HepG2 (cell line): ENCODE measurements at regions not wholly inside any gene's neighbourhood (a gene's known extent, or its start where the extent isn't known, plus 50 kb on each side); places are given as distances from the start of the nearest gene placed in this dataset.

ENCODE experiments used
- ATAC-seq: fragments of 200-7000 bp; cut with Tn5 transposase; 3 replicates; pipeline ENCODE4 v1.9.1; 2020; ENCODE audit warnings: mild to moderate bottlenecking, moderate library complexity
- BruUV-seq: library from RNA; stranded (reverse); fragments of 400-500 nt; replicated peaks from 2 replicates; lab custom pipeline; 2021; lab: Mats Ljungman, UMichigan
- CTCF ChIA-PET: fragments of 300-600 bp; formaldehyde crosslinking; extraction: SDS; loops from one replicate; lab custom pipeline; 2021; ENCODE audit warnings: low total read pairs, inconsistent platforms, low intra/inter-chr PET ratio; lab: Yijun Ruan, JAX
- POLR2A ChIA-PET: fragments of 350-600 bp; sonication (Branson Sonifier 250); formaldehyde crosslinking; loops from one replicate; lab custom pipeline; 2020; ENCODE audit warnings: antibody characterized with exemption, inconsistent platforms; lab: Yijun Ruan, JAX
- DNase-seq: peaks from one replicate; pipeline ENCODE4 v3.0.0-alpha.2; 2015; ENCODE audit warnings: low spot score
- FAIRE-seq: peaks from 3 replicates; lab custom pipeline; 2011; peaks lifted over from hg19 to GRCh38; lab: Jason Lieb, UNC
- H2AFZ ChIP-seq: one replicate; pipeline ENCODE4 v1.6.1; 2011; ENCODE audit warnings: low read length, inconsistent platforms
- H3K27ac ChIP-seq: fragments of 300-600 bp; 3 replicates; pipeline ENCODE4 v1.8.0; 2011; ENCODE audit warnings: mixed run types, mild to moderate bottlenecking, mixed read lengths, low read length, inconsistent platforms; ENCODE audit not compliant: insufficient read depth; ENCODE audit errors: extremely low read length
- H3K27me3 ChIP-seq, 2 experiments: fragments of 200-600 bp in 1 of 2; 2 replicates in 1 of 2; 3 replicates in 1 of 2; pipeline versions ENCODE4 v1.6.0 to v1.8.0; 2011; ENCODE audit warnings: low read length in 2 of 2, mild to moderate bottlenecking in 2 of 2, moderate library complexity in 2 of 2, inconsistent platforms in 1 of 2; ENCODE audit not compliant: insufficient read depth in 2 of 2, control insufficient read depth in 1 of 2
- H3K36me3 ChIP-seq, 2 experiments: fragments of 200-600 bp in 1 of 2; replicated peaks in 1 of 2; 2 replicates in 1 of 2; 3 replicates in 1 of 2; pipeline versions ENCODE4 v1.5.1 to v1.8.0; 2011; ENCODE audit warnings: low read length in 2 of 2, inconsistent platforms in 1 of 2; ENCODE audit not compliant: insufficient read depth in 2 of 2, control insufficient read depth in 1 of 2
- H3K4me1 ChIP-seq: 2 replicates; pipeline ENCODE4 v1.5.1; 2012; ENCODE audit warnings: low read length, inconsistent platforms; ENCODE audit not compliant: insufficient read depth
- H3K4me2 ChIP-seq: 2 replicates; pipeline ENCODE4 v1.6.0; 2011; ENCODE audit warnings: low read depth, low read length, inconsistent platforms
- H3K4me3 ChIP-seq, 3 experiments: fragments of 200-600 bp in 1 of 3; sonication (generic), shearing (Covaris generic) in 1 of 3; replicated peaks in 1 of 3; 2 replicates each; pipeline ENCODE4 v1.5.1; 2011 to 2016; ENCODE audit warnings: low read length in 3 of 3, inconsistent platforms in 2 of 3, low read depth in 2 of 3, mild to moderate bottlenecking in 2 of 3, control low read depth in 1 of 3, mixed read lengths in 1 of 3; ENCODE audit not compliant: insufficient read depth in 1 of 3
- H3K79me2 ChIP-seq: one replicate; pipeline ENCODE4 v1.6.1; 2011; ENCODE audit warnings: low read length, inconsistent platforms; ENCODE audit not compliant: insufficient read depth
- H3K9ac ChIP-seq: 2 replicates; pipeline ENCODE4 v1.6.0; 2011; ENCODE audit warnings: mild to moderate bottlenecking, low read depth, low read length, inconsistent platforms; ENCODE audit not compliant: insufficient read depth
- H3K9me3 ChIP-seq: 2 replicates; pipeline ENCODE4 v1.5.1; 2012; ENCODE audit warnings: mild to moderate bottlenecking, low read length
- H4K20me1 ChIP-seq: 2 replicates; pipeline ENCODE4 v1.6.0; 2011; ENCODE audit warnings: inconsistent platforms, mild to moderate bottlenecking, low read length, moderate library complexity; ENCODE audit not compliant: insufficient read depth
- DNMT3B ChIP-seq: conservative IDR thresholded peaks from 2 replicates; pipeline ENCODE4 v1.6.1; 2016; ENCODE audit warnings: missing biosample characterization, control low read depth
- HCFC1 ChIP-seq: fragments of 150-350 bp; IDR thresholded peaks from 2 replicates; pipeline ENCODE4 v1.6.1; 2014; ENCODE audit warnings: low read depth, low read length
- IRX3 ChIP-seq: sonication (generic); formaldehyde crosslinking; IDR thresholded peaks from 2 replicates; pipeline ENCODE4 v1.8.1; 2023; ENCODE audit warnings: mild to moderate bottlenecking, low read depth, missing genetic modification reagents, borderline replicate concordance
- JUND ChIP-seq: sonication (generic); formaldehyde crosslinking; IDR thresholded peaks from 2 replicates; pipeline ENCODE4 v1.8.0; 2022; ENCODE audit warnings: mild to moderate bottlenecking, missing genetic modification reagents
- MTA3 ChIP-seq: sonication (generic); formaldehyde crosslinking; IDR thresholded peaks from 2 replicates; pipeline ENCODE4 v1.4.0; 2020; ENCODE audit warnings: missing genetic modification reagents
- ZMYM4 ChIP-seq: sonication (generic); formaldehyde crosslinking; IDR thresholded peaks from 2 replicates; pipeline ENCODE4 v1.8.1; 2023; ENCODE audit warnings: mild to moderate bottlenecking, missing genetic modification reagents
- ZNF331 ChIP-seq: sonication (generic); formaldehyde crosslinking; IDR thresholded peaks from 2 replicates; pipeline ENCODE4 v1.4.0; 2020; ENCODE audit warnings: missing genetic modification reagents
- ZNF343 ChIP-seq: sonication (generic); formaldehyde crosslinking; IDR thresholded peaks from 2 replicates; pipeline ENCODE4 v1.4.0; 2020; ENCODE audit warnings: mild to moderate bottlenecking, missing genetic modification reagents
- WGBS: methylation state at CpG from one replicate; pipeline ENCODE4 v1.1.6; 2017; ENCODE audit warnings: low lambda C conversion rate; 5-methylcytosine and 5-hydroxymethylcytosine counted together
- in situ Hi-C: cut with HindIII; loops from 2 replicates; pipeline ENCODE4 v1.10.0; 2017; ENCODE audit warnings: low pct_unique_long_range_greater_than_20kb; ENCODE audit not compliant: extremely low pct_ligation_motif_present
- intact Hi-C: fragments of 100-400 bp; cut with micrococcal nuclease; formaldehyde crosslinking; loops from one replicate; pipeline ENCODE4 v1.10.0; 2022; ENCODE audit not compliant: unreplicated experiment
- TF ChIP-seq, protein P1 (sequence below): sonication (generic); formaldehyde crosslinking; conservative IDR thresholded peaks from 2 replicates; pipeline ENCODE4 v1.4.0; 2020; ENCODE audit warnings: mild to moderate bottlenecking, missing genetic modification reagents, moderate library complexity
- TF ChIP-seq, protein P2 (sequence below): sonication (generic); IDR thresholded peaks from 2 replicates; pipeline ENCODE4 v1.6.1; 2016; ENCODE audit warnings: low read depth, borderline replicate concordance
- TF ChIP-seq, protein P3 (sequence below): sonication (generic); formaldehyde crosslinking; conservative IDR thresholded peaks from 2 replicates; pipeline ENCODE4 v1.8.0; 2022; ENCODE audit warnings: mild to moderate bottlenecking, moderate library complexity, missing genetic modification reagents

DNA sequence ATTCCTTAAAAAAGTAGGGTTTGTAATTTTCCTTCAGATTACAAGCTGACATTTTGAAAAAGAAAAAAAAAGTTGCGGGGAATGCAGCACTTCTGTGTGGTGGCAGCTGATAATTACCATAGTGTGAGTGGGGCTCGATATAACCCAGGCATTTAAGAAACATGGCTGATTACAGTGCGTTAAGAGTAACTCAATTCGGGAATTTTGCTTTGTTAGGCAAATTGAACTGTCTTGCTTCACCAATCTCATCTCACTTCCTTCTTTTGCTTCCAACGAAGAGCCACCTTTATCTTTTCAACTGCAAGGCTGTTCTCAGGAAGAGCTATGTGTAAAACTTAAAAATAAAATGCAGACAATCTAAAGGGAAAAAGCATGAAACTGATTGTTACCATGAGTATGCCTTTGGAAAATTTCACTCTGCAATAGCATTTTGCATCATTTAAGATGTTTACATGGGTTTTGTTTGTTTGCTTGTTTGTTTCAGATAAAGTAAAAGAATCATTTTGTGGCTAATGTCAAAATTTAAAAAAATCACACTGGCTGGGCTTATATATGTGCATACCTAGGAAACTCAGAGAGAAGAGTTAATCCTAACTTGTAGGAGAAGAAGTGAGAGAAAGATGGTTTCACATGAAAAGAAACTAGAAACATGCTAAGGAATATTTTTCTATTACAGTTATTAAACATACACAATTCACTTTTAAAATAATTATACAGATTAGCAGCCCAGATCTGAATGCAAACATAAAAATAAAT is 295.9 kb upstream of the ATP2B1 start:
- DNase-seq (no peak), FAIRE-seq (no peak)
- H3K27me3 ChIP-seq: no peaks in the 10 kb centered on the region
- no peaks in the 10 kb centered on the region for H3K36me3 ChIP-seq
- no peaks in the 10 kb centered on the region for H3K4me1 ChIP-seq
- no peaks in the 10 kb centered on the region for H4K20me1 ChIP-seq
- no peak overlapping the region for H3K9ac ChIP-seq
- H3K79me2 ChIP-seq: no peaks in the 10 kb centered on the region
- no peak overlapping the region for H3K4me3 ChIP-seq
- no peak overlapping the region for H3K4me2 ChIP-seq
- H3K27ac ChIP-seq: no peak overlapping the region
- no peak for TF ChIP-seq DNMT3B (CRISPR knock-in tag)
- TF ChIP-seq, protein P1, sequence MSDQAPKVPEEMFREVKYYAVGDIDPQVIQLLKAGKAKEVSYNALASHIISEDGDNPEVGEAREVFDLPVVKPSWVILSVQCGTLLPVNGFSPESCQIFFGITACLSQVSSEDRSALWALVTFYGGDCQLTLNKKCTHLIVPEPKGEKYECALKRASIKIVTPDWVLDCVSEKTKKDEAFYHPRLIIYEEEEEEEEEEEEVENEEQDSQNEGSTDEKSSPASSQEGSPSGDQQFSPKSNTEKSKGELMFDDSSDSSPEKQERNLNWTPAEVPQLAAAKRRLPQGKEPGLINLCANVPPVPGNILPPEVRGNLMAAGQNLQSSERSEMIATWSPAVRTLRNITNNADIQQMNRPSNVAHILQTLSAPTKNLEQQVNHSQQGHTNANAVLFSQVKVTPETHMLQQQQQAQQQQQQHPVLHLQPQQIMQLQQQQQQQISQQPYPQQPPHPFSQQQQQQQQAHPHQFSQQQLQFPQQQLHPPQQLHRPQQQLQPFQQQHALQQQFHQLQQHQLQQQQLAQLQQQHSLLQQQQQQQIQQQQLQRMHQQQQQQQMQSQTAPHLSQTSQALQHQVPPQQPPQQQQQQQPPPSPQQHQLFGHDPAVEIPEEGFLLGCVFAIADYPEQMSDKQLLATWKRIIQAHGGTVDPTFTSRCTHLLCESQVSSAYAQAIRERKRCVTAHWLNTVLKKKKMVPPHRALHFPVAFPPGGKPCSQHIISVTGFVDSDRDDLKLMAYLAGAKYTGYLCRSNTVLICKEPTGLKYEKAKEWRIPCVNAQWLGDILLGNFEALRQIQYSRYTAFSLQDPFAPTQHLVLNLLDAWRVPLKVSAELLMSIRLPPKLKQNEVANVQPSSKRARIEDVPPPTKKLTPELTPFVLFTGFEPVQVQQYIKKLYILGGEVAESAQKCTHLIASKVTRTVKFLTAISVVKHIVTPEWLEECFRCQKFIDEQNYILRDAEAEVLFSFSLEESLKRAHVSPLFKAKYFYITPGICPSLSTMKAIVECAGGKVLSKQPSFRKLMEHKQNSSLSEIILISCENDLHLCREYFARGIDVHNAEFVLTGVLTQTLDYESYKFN (CRISPR knock-in tag): no peak
- TF ChIP-seq, all 625 proteins: peak for 0
- Histone ChIP-seq H3K9me3 (no peaks in the 10 kb centered on the region), H2AFZ (no peak overlapping the region)
- 12% methylated on average over 5 of the region's 5 CpGs for WGBS
- in situ Hi-C loops: no loop called here
- ATAC-seq: no peak
- ChIA-PET CTCF (no interaction called here), POLR2A (no interaction called here)
- intact Hi-C loops: no loop called here
- no TSS peak for BruUV-seq

DNA sequence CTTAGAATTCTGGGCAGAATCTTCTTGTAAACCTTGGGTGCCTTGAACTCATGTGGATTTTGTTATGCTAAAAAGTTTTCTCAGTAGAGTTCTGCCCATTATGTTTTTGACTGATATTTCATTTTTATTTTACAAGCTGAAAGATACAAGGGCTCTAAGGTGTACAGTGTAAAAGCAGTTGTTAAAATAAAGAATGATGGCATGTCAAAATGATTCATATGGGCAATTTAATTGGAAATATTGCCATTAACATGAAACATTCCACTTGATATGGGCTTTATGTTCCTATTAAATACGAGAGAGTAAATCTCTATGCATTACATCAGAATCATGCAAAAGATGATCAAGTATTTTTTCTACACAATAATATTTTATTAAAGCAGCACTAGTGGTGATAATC is 295.1 kb upstream of the ATP2B1 start:
- H3K4me1 ChIP-seq: no peaks in the 10 kb centered on the region
- no TSS peak for BruUV-seq
- H4K20me1 ChIP-seq: no peaks in the 10 kb centered on the region
- H2AFZ ChIP-seq: no peak overlapping the region
- CTCF ChIA-PET: no interaction called here
- DNase-seq: no peak
- no peaks in the 10 kb centered on the region for H3K9me3 ChIP-seq
- no peak overlapping the region for H3K4me3 ChIP-seq
- FAIRE-seq: no peak
- H3K36me3 ChIP-seq: no peaks in the 10 kb centered on the region
- intact Hi-C loops: no loop called here
- POLR2A ChIA-PET: no interaction called here
- no peaks in the 10 kb centered on the region for H3K27me3 ChIP-seq
- no peak overlapping the region for H3K27ac ChIP-seq
- in situ Hi-C loops: no loop called here
- ATAC-seq: no peak
- no peak overlapping the region for H3K4me2 ChIP-seq
- no peak overlapping the region for H3K9ac ChIP-seq
- WGBS: 0% methylated on average over 1 of the region's 1 CpG
- no peaks in the 10 kb centered on the region for H3K79me2 ChIP-seq
- no peak for TF ChIP-seq HCFC1
- no peak for TF ChIP-seq IRX3
- TF ChIP-seq ZNF331 (CRISPR knock-in tag): no peak
- TF ChIP-seq, protein P2, sequence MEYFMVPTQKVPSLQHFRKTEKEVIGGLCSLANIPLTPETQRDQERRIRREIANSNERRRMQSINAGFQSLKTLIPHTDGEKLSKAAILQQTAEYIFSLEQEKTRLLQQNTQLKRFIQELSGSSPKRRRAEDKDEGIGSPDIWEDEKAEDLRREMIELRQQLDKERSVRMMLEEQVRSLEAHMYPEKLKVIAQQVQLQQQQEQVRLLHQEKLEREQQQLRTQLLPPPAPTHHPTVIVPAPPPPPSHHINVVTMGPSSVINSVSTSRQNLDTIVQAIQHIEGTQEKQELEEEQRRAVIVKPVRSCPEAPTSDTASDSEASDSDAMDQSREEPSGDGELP: no peak
- no peak for TF ChIP-seq MTA3 (CRISPR knock-in tag)
- no peak for TF ChIP-seq ZMYM4 (CRISPR knock-in tag)
- TF ChIP-seq, protein P3, sequence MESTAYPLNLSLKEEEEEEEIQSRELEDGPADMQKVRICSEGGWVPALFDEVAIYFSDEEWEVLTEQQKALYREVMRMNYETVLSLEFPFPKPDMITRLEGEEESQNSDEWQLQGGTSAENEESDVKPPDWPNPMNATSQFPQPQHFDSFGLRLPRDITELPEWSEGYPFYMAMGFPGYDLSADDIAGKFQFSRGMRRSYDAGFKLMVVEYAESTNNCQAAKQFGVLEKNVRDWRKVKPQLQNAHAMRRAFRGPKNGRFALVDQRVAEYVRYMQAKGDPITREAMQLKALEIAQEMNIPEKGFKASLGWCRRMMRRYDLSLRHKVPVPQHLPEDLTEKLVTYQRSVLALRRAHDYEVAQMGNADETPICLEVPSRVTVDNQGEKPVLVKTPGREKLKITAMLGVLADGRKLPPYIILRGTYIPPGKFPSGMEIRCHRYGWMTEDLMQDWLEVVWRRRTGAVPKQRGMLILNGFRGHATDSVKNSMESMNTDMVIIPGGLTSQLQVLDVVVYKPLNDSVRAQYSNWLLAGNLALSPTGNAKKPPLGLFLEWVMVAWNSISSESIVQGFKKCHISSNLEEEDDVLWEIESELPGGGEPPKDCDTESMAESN (CRISPR knock-in tag): no peak
- no peak for TF ChIP-seq JUND (CRISPR knock-in tag)
- TF ChIP-seq ZNF343: no peak
